Gastroesophageal sphincter (tissue), 3 donors: ENCODE measurements at regions not wholly inside any gene's neighbourhood (a gene's known extent, or its start where the extent isn't known, plus 50 kb on each side); places are given as distances from the start of the nearest gene placed in this dataset.

Experiments used
- POLR2A ChIP-seq, 2 donors: fragments of 450-650 bp; IDR thresholded peaks; one replicate each; pipeline ENCODE4 v1.6.1; 2017; ENCODE audit warnings: antibody characterized with exemption in 2 of 2, mild to moderate bottlenecking in 2 of 2, moderate library complexity in 1 of 2
- POLR2AphosphoS5 ChIP-seq: sonication (generic); formaldehyde crosslinking; IDR thresholded peaks from one replicate; pipeline ENCODE4 v1.6.1; 2017; ENCODE audit warnings: antibody characterized with exemption
- TF ChIP-seq, protein P1 (sequence below), 4 experiments: fragments of 200-600 bp in 2 of 4; fragments of 450-650 bp in 2 of 4; sonication (generic) in 1 of 4; IDR thresholded peaks; one replicate each; pipeline ENCODE4 v1.5.1; 2017 to 2019; ENCODE audit warnings: antibody characterized with exemption in 4 of 4, mild to moderate bottlenecking in 2 of 4, moderate library complexity in 2 of 4

DNA sequence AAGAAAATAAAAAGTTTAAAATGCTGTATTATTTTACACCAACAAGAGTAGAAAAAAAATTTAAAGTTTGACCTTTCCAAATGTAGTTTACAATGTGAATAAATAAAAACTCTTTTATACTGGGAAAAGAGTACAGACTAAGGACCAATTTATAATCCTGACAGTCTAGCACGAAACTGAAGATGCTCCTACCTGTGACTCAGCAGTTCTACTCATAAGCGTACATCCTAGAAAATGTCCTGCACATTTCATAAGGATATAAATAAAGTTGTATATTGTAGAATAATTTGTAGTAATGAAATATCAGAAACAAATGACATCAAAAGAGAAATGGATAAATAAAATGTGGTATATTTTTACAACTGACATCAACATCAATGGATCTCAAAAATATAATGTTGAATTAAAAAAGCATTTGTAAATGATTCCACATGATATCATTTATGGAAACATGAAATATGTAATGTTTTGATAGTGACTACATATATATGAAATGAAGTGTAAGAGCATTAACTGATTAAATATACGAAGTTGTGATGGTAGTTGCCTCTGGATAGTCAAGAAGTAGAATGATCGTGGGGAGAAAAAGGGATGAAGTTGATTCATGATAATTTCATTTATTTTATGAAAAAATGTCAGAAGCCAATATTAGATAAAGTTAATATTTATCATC is 161.3 kb upstream of the CBLB start:
- TF ChIP-seq POLR2A (IDR thresholded peaks at IDR 0.05) (no peak), POLR2AphosphoS5 (no peak)
- TF ChIP-seq, protein P1, sequence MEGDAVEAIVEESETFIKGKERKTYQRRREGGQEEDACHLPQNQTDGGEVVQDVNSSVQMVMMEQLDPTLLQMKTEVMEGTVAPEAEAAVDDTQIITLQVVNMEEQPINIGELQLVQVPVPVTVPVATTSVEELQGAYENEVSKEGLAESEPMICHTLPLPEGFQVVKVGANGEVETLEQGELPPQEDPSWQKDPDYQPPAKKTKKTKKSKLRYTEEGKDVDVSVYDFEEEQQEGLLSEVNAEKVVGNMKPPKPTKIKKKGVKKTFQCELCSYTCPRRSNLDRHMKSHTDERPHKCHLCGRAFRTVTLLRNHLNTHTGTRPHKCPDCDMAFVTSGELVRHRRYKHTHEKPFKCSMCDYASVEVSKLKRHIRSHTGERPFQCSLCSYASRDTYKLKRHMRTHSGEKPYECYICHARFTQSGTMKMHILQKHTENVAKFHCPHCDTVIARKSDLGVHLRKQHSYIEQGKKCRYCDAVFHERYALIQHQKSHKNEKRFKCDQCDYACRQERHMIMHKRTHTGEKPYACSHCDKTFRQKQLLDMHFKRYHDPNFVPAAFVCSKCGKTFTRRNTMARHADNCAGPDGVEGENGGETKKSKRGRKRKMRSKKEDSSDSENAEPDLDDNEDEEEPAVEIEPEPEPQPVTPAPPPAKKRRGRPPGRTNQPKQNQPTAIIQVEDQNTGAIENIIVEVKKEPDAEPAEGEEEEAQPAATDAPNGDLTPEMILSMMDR (IDR thresholded peaks at IDR 0.05), result no peak
